Fibroblast of lung (primary cell): ENCODE measurements at regions not wholly inside any gene's neighbourhood (a gene's known extent, or its start where the extent isn't known, plus 50 kb on each side); places are given as distances from the start of the nearest gene placed in this dataset.

Source experiments
- DNase-seq, 2 donors: peaks; one replicate each; pipeline versions ENCODE4 v3.0.0 to v3.0.0-alpha.2; 2010; ENCODE audit warnings: low read depth in 2 of 2
- H2AFZ ChIP-seq: 2 replicates; pipeline ENCODE4 v1.5.1; 2012; ENCODE audit warnings: low read length, control low read depth, inconsistent platforms
- H3K27ac ChIP-seq: 2 replicates; pipeline ENCODE4 v1.5.1; 2011; ENCODE audit warnings: low read length, control low read depth; ENCODE audit not compliant: insufficient read depth
- H3K27me3 ChIP-seq: 2 replicates; pipeline ENCODE4 v1.5.1; 2011; ENCODE audit warnings: mild to moderate bottlenecking, low read length; ENCODE audit not compliant: control insufficient read depth, insufficient read depth
- H3K36me3 ChIP-seq: 2 replicates; pipeline ENCODE4 v1.5.1; 2011; ENCODE audit warnings: low read length; ENCODE audit not compliant: control insufficient read depth, insufficient read depth
- H3K4me1 ChIP-seq: 2 replicates; pipeline ENCODE4 v1.5.1; 2011; ENCODE audit warnings: low read length; ENCODE audit not compliant: control insufficient read depth, insufficient read depth; ENCODE audit errors: extremely low read depth
- H3K4me2 ChIP-seq: 2 replicates; pipeline ENCODE4 v1.5.1; 2011; ENCODE audit warnings: low read length, control low read depth; ENCODE audit not compliant: insufficient read depth; ENCODE audit errors: extremely low read depth
- H3K4me3 ChIP-seq, 4 experiments: fragments of 200-600 bp in 1 of 4; sonication (generic) in 1 of 4; replicated peaks in 1 of 4; 2 replicates each; pipeline ENCODE4 v1.5.1; 2011 to 2016; ENCODE audit warnings: low read length in 4 of 4, low read depth in 3 of 4, mild to moderate bottlenecking in 3 of 4, control low read depth in 2 of 4, inconsistent platforms in 1 of 4, mixed read lengths in 1 of 4; ENCODE audit not compliant: insufficient read depth in 1 of 4; ENCODE audit errors: control extremely low read depth in 1 of 4
- H3K79me2 ChIP-seq: 2 replicates; pipeline ENCODE4 v1.5.1; 2012; ENCODE audit warnings: mild to moderate bottlenecking, low read length, inconsistent platforms; ENCODE audit not compliant: control insufficient read depth, insufficient read depth
- H3K9ac ChIP-seq: 2 replicates; pipeline ENCODE4 v1.5.1; 2011; ENCODE audit warnings: mild to moderate bottlenecking, low read length, control low read depth; ENCODE audit not compliant: insufficient read depth
- H3K9me3 ChIP-seq: 2 replicates; pipeline ENCODE4 v1.5.1; 2012; ENCODE audit warnings: low read depth, low read length; ENCODE audit not compliant: control insufficient read depth, insufficient read depth
- H4K20me1 ChIP-seq: 2 replicates; pipeline ENCODE4 v1.5.1; 2011; ENCODE audit warnings: low read length; ENCODE audit not compliant: control insufficient read depth, insufficient read depth; ENCODE audit errors: extremely low read depth
- CTCF ChIP-seq, 2 donors: IDR thresholded peaks in 1 of 2; conservative IDR thresholded peaks in 1 of 2; 1 replicate in 1 of 2; 2 replicates in 1 of 2; pipeline ENCODE4 v1.5.1; 2011 to 2012; ENCODE audit warnings: low read length in 2 of 2, control low read depth in 1 of 2, inconsistent platforms in 1 of 2, low read depth in 1 of 2, mild to moderate bottlenecking in 1 of 2
- EZH2 ChIP-seq: IDR thresholded peaks from 2 replicates; pipeline ENCODE4 v1.5.1; 2012; ENCODE audit warnings: low read length, control low read depth, mild to moderate bottlenecking; ENCODE audit errors: missing control alignments

DNA sequence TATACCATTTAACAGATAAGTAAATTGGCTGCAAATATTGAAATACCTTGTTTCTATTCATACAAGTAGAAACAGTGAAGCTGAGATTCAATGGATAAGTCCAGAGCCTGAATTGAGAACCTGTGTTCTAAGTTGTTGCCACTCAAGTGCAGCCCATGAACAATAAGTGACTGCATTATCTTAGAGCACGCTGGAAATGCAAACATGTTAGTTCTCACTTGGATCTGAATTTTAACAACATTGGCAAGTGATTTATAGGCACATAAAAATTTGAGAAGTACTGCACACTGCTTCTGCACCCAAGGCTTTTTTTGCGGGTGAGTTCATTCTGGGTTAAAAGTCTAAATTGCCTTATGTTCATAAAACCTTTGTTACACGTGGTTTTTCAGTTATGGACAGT lies 484.3 kb downstream of the NAV3 start:
- DNase-seq: no peak
- TF ChIP-seq CTCF (conservative IDR thresholded peaks at IDR 0.05 in 1 of 2, IDR thresholded peaks at IDR 0.05 in 1 of 2; ENCODE audit: low read depth in 1 of 2, low read length in 2 of 2) (no peak), EZH2 (no peak)
- Histone ChIP-seq H3K4me3 (no peak overlapping the region), H3K36me3 (no peaks in the 10 kb centered on the region), H3K79me2 (no peaks in the 10 kb centered on the region), H3K27me3 (no peaks in the 10 kb centered on the region), H2AFZ (no peak overlapping the region), H3K4me2 (no peak overlapping the region), H3K9ac (no peak overlapping the region), H4K20me1 (no peaks in the 10 kb centered on the region), H3K4me1 (no peaks in the 10 kb centered on the region), H3K9me3 (no peaks in the 10 kb centered on the region), H3K27ac (no peak overlapping the region)

- Histone ChIP-seq H3K27me3 (no peaks in the 10 kb centered on the region), H3K4me3 (no peak overlapping the region), H3K4me2 (no peak overlapping the region), H2AFZ (no peak overlapping the region), H3K36me3 (no peaks in the 10 kb centered on the region), H3K9ac (no peak overlapping the region), H3K4me1 (no peaks in the 10 kb centered on the region), H3K9me3 (no peaks in the 10 kb centered on the region), H3K27ac (no peak overlapping the region), H3K79me2 (no peaks in the 10 kb centered on the region), H4K20me1 (no peaks in the 10 kb centered on the region)
- TF ChIP-seq CTCF (conservative IDR thresholded peaks at IDR 0.05 in 1 of 2, IDR thresholded peaks at IDR 0.05 in 1 of 2; ENCODE audit: low read depth in 1 of 2, low read length in 2 of 2) (no peak), EZH2 (no peak)
- DNase-seq: no peak
Measured at GRCh38 chr12:78316136-78316535, 485.4 kb downstream of the NAV3 start.

DNA sequence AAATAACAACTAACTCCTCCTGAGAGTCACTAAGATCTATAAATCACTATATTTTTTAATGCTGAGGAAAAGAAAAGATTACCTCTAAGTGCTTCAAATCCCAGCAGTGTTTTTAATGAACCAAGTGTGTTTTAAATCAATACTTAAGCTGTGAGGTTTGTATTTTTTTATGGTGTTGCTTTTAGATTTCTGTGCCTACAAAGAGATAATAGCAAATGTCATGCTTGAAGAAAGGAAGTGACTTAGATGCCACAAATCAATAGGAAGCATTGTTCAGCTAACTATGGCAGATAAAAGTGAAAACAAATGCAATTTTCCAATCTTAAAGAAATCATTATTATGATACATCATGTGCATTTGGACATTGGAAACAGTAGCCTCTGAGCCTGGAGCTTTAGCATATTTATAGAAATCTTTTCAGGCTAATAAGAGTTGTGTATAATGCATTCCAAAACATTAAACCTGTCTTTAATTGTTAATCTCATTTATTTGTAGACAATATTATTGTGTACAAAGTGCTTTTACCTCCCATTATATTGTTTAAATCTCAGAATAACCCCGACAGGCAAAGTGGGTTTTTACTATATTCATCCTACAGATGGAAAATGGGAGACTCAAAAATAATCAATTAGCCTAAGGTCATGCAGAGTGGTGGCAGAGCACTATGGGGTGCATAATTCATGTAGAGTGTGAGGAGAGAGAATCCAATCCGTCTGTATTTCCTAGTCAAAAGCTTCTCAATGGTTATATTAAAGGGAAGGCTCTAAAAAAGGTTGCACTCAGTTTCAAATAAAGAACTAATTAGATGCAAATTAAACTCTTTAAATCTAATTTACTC lies 486.2 kb downstream of the NAV3 start:
- no peaks in the 10 kb centered on the region for H3K36me3 ChIP-seq
- H3K4me3 ChIP-seq: no peak overlapping the region
- H4K20me1 ChIP-seq: no peaks in the 10 kb centered on the region
- no peak for DNase-seq
- H2AFZ ChIP-seq: no peak overlapping the region
- H3K79me2 ChIP-seq: no peaks in the 10 kb centered on the region
- H3K27me3 ChIP-seq: no peaks in the 10 kb centered on the region
- H3K27ac ChIP-seq: no peak overlapping the region
- TF ChIP-seq EZH2 (no peak), CTCF (conservative IDR thresholded peaks at IDR 0.05 in 1 of 2, IDR thresholded peaks at IDR 0.05 in 1 of 2; ENCODE audit: low read depth in 1 of 2, low read length in 2 of 2) (no peak)
- H3K4me2 ChIP-seq: no peak overlapping the region
- H3K9me3 ChIP-seq: no peaks in the 10 kb centered on the region
- H3K9ac ChIP-seq: no peak overlapping the region
- no peaks in the 10 kb centered on the region for H3K4me1 ChIP-seq
